Nephron (organoid): ENCODE measurements at regions not wholly inside any gene's neighbourhood (a gene's known extent, or its start where the extent isn't known, plus 50 kb on each side); places are given as distances from the start of the nearest gene placed in this dataset.

ENCODE experiments used
- H3K27ac Mint-ChIP-seq, 3 experiments: 2 replicates each; pipeline ENCODE4 v1.8.0; 2020; ENCODE audit warnings: mixed read lengths in 3 of 3, mild to moderate bottlenecking in 2 of 3, moderate library complexity in 1 of 3
- H3K27me3 Mint-ChIP-seq: 2 replicates; pipeline ENCODE4 v1.8.0; 2021; ENCODE audit warnings: low read depth, mild to moderate bottlenecking, moderate library complexity, mixed read lengths
- H3K36me3 Mint-ChIP-seq: 2 replicates; pipeline ENCODE4 v1.8.0; 2020; ENCODE audit warnings: low read depth, mixed read lengths
- H3K4me1 Mint-ChIP-seq: 2 replicates; pipeline ENCODE4 v1.8.0; 2020; ENCODE audit warnings: mixed read lengths
- H3K4me3 Mint-ChIP-seq, 3 experiments: 2 replicates each; pipeline ENCODE4 v1.8.0; 2020; ENCODE audit warnings: mild to moderate bottlenecking in 3 of 3, mixed read lengths in 3 of 3, moderate library complexity in 2 of 3
- H3K9me3 Mint-ChIP-seq: 2 replicates; pipeline ENCODE4 v1.8.0; 2020; ENCODE audit warnings: mixed read lengths
- TF ChIP-seq, protein P1 (sequence below), 3 experiments: fragments of 200-600 bp; sonication (generic); IDR thresholded peaks; one replicate each; pipeline ENCODE4 v1.5.0; 2021; ENCODE audit warnings: antibody characterized with exemption in 3 of 3; ENCODE audit not compliant: unreplicated experiment in 3 of 3

DNA sequence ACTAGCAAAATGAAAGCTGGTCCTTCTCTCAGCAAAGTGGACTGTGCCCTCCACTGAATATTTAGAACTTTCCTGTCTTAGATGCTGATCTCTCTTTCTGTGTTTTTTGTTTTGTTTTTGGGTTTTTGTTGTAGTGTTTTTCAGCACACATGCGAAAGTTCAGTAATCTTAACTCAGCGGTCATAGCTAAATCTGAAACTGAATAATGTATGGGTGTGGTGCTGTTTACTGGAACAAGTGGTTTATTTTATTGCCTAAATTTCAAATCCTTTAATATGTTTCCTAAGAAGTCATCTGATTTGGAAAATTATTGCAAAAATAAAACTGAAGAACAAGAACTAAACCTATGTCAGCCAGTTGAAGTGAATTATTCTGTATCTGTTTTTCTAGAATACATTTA, 116.0 kb upstream of the LRIG3 start:
- Mint-ChIP-seq H3K27me3 (no peaks in the 10 kb centered on the region), H3K4me3 (no peak overlapping the region), H3K9me3 (no peaks in the 10 kb centered on the region), H3K4me1 (peaks cover 50% of the 10 kb centered on the region), H3K36me3 (no peaks in the 10 kb centered on the region), H3K27ac (peak overlapping the region; percentile 43 to 75 (median 58))
- TF ChIP-seq, protein P1, sequence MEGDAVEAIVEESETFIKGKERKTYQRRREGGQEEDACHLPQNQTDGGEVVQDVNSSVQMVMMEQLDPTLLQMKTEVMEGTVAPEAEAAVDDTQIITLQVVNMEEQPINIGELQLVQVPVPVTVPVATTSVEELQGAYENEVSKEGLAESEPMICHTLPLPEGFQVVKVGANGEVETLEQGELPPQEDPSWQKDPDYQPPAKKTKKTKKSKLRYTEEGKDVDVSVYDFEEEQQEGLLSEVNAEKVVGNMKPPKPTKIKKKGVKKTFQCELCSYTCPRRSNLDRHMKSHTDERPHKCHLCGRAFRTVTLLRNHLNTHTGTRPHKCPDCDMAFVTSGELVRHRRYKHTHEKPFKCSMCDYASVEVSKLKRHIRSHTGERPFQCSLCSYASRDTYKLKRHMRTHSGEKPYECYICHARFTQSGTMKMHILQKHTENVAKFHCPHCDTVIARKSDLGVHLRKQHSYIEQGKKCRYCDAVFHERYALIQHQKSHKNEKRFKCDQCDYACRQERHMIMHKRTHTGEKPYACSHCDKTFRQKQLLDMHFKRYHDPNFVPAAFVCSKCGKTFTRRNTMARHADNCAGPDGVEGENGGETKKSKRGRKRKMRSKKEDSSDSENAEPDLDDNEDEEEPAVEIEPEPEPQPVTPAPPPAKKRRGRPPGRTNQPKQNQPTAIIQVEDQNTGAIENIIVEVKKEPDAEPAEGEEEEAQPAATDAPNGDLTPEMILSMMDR (IDR thresholded peaks at IDR 0.05; ENCODE audit: unreplicated experiment in 3 of 3): no peak

DNA sequence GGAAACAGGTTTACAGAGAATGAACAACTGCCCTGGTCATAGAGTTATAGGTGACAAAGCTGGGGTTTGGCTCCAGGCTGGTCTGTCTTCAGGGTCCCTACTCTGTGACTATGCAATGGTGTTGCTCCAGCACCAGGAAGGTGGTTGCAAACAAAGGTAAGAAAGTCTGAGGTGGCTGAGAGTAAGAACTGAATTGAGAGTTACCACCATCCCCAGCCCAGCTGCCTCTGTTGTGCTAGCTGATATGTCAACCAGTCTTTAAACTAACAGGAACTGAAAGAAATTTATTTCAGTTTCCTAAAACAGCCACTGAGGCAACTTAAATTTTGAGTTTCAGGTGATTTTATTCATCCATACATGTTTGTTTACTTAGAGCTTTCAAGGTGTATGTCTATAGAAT, 111.0 kb upstream of the LRIG3 start:
- peak overlapping the region in 1 of 3 experiments; percentile 68 for H3K27ac Mint-ChIP-seq
- TF ChIP-seq, protein P1 (IDR thresholded peaks at IDR 0.05; ENCODE audit: unreplicated experiment in 3 of 3): no peak
- no peaks in the 10 kb centered on the region for H3K9me3 Mint-ChIP-seq
- H3K4me3 Mint-ChIP-seq: no peak overlapping the region
- no peaks in the 10 kb centered on the region for H3K36me3 Mint-ChIP-seq
- H3K4me1 Mint-ChIP-seq: peaks cover 25% of the 10 kb centered on the region
- peaks cover 3% of the 10 kb centered on the region for H3K27me3 Mint-ChIP-seq

DNA sequence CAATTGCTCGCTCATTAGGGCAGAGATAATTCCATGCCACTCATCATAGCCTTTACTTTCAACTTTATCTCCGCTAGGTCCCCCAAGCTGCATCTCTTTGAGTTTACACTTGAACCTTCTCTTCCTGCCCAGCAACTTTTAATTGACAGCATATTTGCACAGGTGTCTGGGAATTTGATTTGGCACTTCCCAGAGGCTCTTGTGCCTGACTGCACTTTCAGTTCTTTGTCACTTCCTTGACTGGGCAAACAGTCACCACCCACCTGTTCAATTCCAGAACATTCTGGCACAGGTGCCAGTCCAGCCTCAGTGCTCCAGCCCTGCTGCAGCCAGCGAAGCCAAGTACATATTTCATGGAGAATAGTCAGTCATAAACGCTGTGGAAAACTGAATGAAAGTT, 110.1 kb upstream of the LRIG3 start:
- H3K27ac Mint-ChIP-seq: no peak overlapping the region
- TF ChIP-seq, protein P1 (IDR thresholded peaks at IDR 0.05; ENCODE audit: unreplicated experiment in 3 of 3): no peak
- peaks cover 19% of the 10 kb centered on the region for H3K4me1 Mint-ChIP-seq
- H3K36me3 Mint-ChIP-seq: no peaks in the 10 kb centered on the region
- peaks cover 3% of the 10 kb centered on the region for H3K27me3 Mint-ChIP-seq
- H3K4me3 Mint-ChIP-seq: no peak overlapping the region
- H3K9me3 Mint-ChIP-seq: no peaks in the 10 kb centered on the region

DNA sequence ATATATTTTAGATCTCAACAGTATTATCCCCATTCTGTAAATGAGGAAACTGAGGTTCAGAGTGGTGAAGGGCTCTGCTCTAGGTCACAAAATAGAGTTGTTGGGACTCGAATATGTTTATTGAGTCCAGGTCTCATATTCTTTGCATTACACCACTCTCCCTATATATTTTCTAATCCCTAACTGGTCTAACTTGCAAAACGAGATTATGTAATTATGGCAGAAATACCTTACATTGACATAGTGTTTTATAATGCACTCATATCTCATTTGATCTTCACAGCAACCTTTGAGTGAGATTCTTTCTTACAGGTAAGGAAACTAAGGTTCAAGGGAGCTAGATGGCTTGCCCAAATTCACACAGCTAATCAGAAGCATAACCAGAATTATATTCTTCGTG, 106.9 kb upstream of the LRIG3 start:
- Mint-ChIP-seq H3K9me3 (no peaks in the 10 kb centered on the region), H3K27me3 (peaks cover 3% of the 10 kb centered on the region), H3K36me3 (no peaks in the 10 kb centered on the region), H3K4me3 (no peak overlapping the region), H3K4me1 (peaks cover 16% of the 10 kb centered on the region), H3K27ac (no peak overlapping the region)
- TF ChIP-seq, protein P1 (IDR thresholded peaks at IDR 0.05; ENCODE audit: unreplicated experiment in 3 of 3): no peak

DNA sequence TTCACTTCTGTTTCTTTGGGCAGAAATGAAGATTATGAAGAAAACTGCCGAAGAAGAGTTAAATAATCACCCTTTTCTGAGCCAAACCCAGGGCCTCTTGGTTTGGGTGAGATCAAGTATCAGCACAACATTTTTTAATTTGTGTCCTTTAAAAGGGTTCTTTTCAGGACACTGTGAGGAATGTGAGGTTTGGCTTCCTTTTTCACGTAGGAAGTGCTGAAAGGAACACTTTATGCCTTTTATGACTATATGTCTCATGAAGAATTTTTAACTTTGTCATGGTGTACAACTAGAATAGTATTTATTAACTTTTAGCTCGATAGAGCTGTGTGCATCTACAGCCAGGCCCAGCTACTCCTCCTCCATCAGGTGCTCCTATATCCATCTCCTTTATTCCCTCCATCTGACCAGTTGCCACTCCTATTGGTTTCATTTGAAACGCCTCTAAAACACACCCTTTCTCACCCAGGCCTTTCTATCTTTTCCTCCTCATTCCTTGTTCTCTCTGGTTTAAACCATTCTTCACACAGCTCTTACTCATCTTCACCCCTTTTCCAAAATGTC, 103.6 kb upstream of the LRIG3 start:
- TF ChIP-seq, protein P1 (IDR thresholded peaks at IDR 0.05; ENCODE audit: unreplicated experiment in 3 of 3): no peak
- H3K9me3 Mint-ChIP-seq: no peaks in the 10 kb centered on the region
- H3K27me3 Mint-ChIP-seq: no peaks in the 10 kb centered on the region
- H3K4me3 Mint-ChIP-seq: no peak overlapping the region
- peaks cover 9% of the 10 kb centered on the region for H3K4me1 Mint-ChIP-seq
- H3K27ac Mint-ChIP-seq: peak overlapping the region; percentile 22 to 66 (median 34)
- no peaks in the 10 kb centered on the region for H3K36me3 Mint-ChIP-seq
